ENCODE measurements at regions not wholly inside any gene's neighbourhood (a gene's known extent, or its start where the extent isn't known, plus 50 kb on each side); places are given as distances from the start of the nearest gene placed in this dataset.
A peak's percentile ranks its signal among the peaks of the same experiment; 100 is the strongest.

GRCh38 chr3:145269106-145269505, 891.9 kb downstream of the PLOD2 start:
- no peak for TF ChIP-seq POLR2A (IDR thresholded peaks at IDR 0.05)
- no peak for TF ChIP-seq CTCF (IDR thresholded peaks at IDR 0.05)
- Histone ChIP-seq H3K36me3 (replicated peaks in 1 of 2; ENCODE audit: insufficient read depth in 1 of 2, low read depth in 2 of 2) (no peaks in the 10 kb centered on the region), H3K4me3 (no peak overlapping the region), H3K27ac (no peak overlapping the region), H3K4me1 (no peaks in the 10 kb centered on the region), H3K9me3 (no peaks in the 10 kb centered on the region), H3K27me3 (no peaks in the 10 kb centered on the region)
- no peak for ATAC-seq
- intact Hi-C loops (cut with DNase I): no loop called here
- no peak for DNase-seq
- WGBS, 2 donors: 75 to 90% methylated on average over 3 of the region's 3 CpGs

DNA sequence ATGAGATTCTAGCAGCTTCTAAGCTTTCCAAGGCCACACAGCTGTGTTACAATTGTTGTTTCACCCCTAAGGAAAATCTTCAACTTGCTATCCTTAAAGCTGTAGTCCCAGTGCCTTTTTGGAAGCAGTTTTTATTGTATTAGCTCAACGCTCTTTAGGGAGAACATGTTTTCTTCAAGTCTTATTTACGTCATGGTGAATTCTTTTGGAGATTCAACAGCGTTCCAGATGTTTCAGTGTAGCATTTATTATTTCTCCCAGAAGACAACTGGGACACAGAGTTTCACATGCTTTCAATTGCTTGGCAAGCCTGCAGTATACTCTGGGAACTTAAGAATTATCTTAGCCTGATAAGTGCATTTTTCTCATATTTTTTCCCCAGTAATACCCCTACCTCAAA, 888.3 kb downstream of the PLOD2 start:
- Histone ChIP-seq H3K9me3 (no peaks in the 10 kb centered on the region), H3K4me3 (no peak overlapping the region), H3K4me1 (no peaks in the 10 kb centered on the region), H3K36me3 (replicated peaks in 1 of 2; ENCODE audit: insufficient read depth in 1 of 2, low read depth in 2 of 2) (no peaks in the 10 kb centered on the region), H3K27ac (no peak overlapping the region), H3K27me3 (no peaks in the 10 kb centered on the region)
- ATAC-seq (peak; percentile 24), DNase-seq (no peak)
- 54 to 65% methylated on average over 3 of the region's 3 CpGs for WGBS, 2 donors
- intact Hi-C loops (cut with DNase I): no loop called here
- TF ChIP-seq POLR2A (IDR thresholded peaks at IDR 0.05): no peak
- TF ChIP-seq CTCF (IDR thresholded peaks at IDR 0.05): no peak

GRCh38 chr3:145282505-145282904, 878.5 kb downstream of the PLOD2 start:
- TF ChIP-seq CTCF (IDR thresholded peaks at IDR 0.05) (no peak), POLR2A (IDR thresholded peaks at IDR 0.05) (no peak)
- H3K27me3 ChIP-seq: no peaks in the 10 kb centered on the region
- DNase-seq (no peak), ATAC-seq (no peak)
- no peak overlapping the region for H3K27ac ChIP-seq
- 62 to 69% methylated on average over 2 of the region's 2 CpGs for WGBS, 2 donors
- H3K4me1 ChIP-seq: no peaks in the 10 kb centered on the region
- H3K36me3 ChIP-seq (replicated peaks in 1 of 2; ENCODE audit: insufficient read depth in 1 of 2, low read depth in 2 of 2): no peaks in the 10 kb centered on the region
- H3K9me3 ChIP-seq: no peaks in the 10 kb centered on the region
- no peak overlapping the region for H3K4me3 ChIP-seq
- intact Hi-C loops (cut with DNase I): no loop called here

- Histone ChIP-seq H3K36me3 (replicated peaks in 1 of 2; ENCODE audit: insufficient read depth in 1 of 2, low read depth in 2 of 2) (no peaks in the 10 kb centered on the region), H3K9me3 (no peaks in the 10 kb centered on the region), H3K27ac (no peak overlapping the region), H3K4me3 (no peak overlapping the region), H3K4me1 (no peaks in the 10 kb centered on the region), H3K27me3 (no peaks in the 10 kb centered on the region)
- TF ChIP-seq POLR2A (IDR thresholded peaks at IDR 0.05) (no peak), CTCF (IDR thresholded peaks at IDR 0.05) (no peak)
- 78 to 93% methylated on average over 1 of the region's 1 CpG for WGBS, 2 donors
- ATAC-seq (no peak), DNase-seq (no peak)
- intact Hi-C loops (cut with DNase I): no loop called here
Measured at GRCh38 chr3:145286937-145287336, 874.0 kb downstream of the PLOD2 start.

- Histone ChIP-seq H3K4me3 (no peak overlapping the region), H3K4me1 (no peaks in the 10 kb centered on the region), H3K27ac (no peak overlapping the region), H3K9me3 (no peaks in the 10 kb centered on the region), H3K27me3 (no peaks in the 10 kb centered on the region), H3K36me3 (replicated peaks in 1 of 2; ENCODE audit: insufficient read depth in 1 of 2, low read depth in 2 of 2) (no peaks in the 10 kb centered on the region)
- ATAC-seq (no peak), DNase-seq (no peak)
- TF ChIP-seq POLR2A (IDR thresholded peaks at IDR 0.05) (no peak), CTCF (IDR thresholded peaks at IDR 0.05) (no peak)
- intact Hi-C loops (cut with DNase I): no loop called here
- 60 to 71% methylated on average over 1 of the region's 1 CpG for WGBS, 2 donors
Measured at GRCh38 chr3:145290010-145290409, 871.0 kb downstream of the PLOD2 start.

All from body of pancreas (tissue), 4 donors.